GM19239 (cell line): ENCODE measurements at regions not wholly inside any gene's neighbourhood (a gene's known extent, or its start where the extent isn't known, plus 50 kb on each side); places are given as distances from the start of the nearest gene placed in this dataset.
"Not testable (repeated sequence)": the region's sequence is repeated elsewhere in the genome, so short reads cannot be mapped to it uniquely, and the experiment has no call there.

Experiments used
- DNase-seq: peaks from one replicate; pipeline ENCODE4 v3.0.0; 2011; ENCODE audit warnings: low spot score; ENCODE audit not compliant: insufficient read length
- FAIRE-seq: peaks from 2 replicates; lab custom pipeline; 2011; peaks lifted over from hg19 to GRCh38; lab: Jason Lieb, UNC

- not testable (repeated sequence) for DNase-seq, FAIRE-seq
Observed at GRCh38 chr2:87573386-87574192, 174.3 kb upstream of the PLGLB2 start.

GRCh38 chr2:87574193-87575119, 173.4 kb upstream of the PLGLB2 start:
- not testable (repeated sequence) for FAIRE-seq

GRCh38 chr2:87575138-87575537, 172.7 kb upstream of the PLGLB2 start:
- not testable (repeated sequence) for FAIRE-seq, DNase-seq

More at GRCh38 chr2:87574193-87575119, 173.4 kb upstream of the PLGLB2 start:
- not testable (repeated sequence) for DNase-seq

DNA sequence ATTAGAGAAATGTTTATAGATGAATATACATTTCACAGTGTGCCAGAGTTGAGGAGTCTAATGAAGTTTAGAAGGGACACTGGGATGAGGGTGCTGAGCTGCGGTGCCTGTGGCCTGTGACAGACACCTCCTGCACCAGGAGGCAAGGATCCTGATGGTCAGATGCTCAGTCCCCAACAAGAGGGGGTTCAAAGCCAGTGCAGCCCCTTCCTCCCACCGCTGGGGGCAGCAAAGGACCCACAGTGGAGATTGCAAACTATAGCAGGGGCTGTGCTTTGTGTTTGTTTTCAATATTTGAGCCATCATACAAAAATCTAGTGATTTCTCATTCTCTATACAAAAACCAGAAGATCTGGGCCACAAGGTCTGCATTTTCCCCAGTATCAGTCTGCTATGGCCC, 170.5 kb upstream of the PLGLB2 start:
- not testable (repeated sequence) for DNase-seq
- peak; percentile 26 for FAIRE-seq

- not testable (repeated sequence) for DNase-seq, FAIRE-seq
Observed at GRCh38 chr2:87582152-87582551, 165.7 kb upstream of the PLGLB2 start.

DNA sequence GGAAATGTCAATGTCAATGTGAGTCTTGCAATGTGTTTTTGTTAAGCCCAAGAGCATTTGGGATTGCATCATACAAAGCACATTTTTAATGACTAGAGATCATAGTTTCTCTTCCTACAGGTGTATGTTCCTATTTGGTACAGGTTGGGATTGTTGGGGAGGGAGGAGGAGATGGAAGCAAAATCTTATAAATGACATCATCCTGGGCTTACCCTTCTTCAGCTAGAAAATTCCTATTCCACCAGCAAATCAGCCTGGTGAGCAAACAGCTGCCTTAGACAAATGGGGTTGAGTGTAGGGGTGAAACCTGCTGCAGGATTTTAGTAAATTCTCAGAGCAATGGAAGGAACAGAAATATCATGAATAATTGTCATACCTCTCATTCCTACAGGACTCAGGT, 165.3 kb upstream of the PLGLB2 start:
- DNase-seq, FAIRE-seq: not testable (repeated sequence)

- FAIRE-seq = not testable (repeated sequence)
Observed at GRCh38 chr2:87583370-87583769, 164.5 kb upstream of the PLGLB2 start.

DNA sequence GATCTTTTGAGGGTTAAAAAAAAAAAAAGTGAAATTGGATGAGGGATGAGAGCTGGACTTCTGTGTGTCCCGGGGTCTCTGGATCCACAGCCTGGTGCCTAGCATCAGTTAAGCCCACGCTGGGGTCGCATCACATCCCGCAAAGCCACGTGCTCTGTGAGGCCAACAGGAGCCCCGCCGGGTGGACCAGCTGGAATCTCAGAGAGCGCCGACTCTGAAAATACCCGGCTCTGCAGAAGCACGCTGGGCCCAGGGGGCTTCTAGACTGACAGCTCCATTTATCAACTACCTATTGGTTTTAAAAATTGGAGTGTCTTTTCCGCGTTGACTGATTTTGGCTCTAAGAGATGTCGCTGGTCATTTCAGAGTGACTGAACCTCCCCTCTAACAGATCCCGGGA, 164.1 kb upstream of the PLGLB2 start:
- not testable (repeated sequence) for FAIRE-seq, DNase-seq

More at GRCh38 chr2:87583370-87583769, 164.5 kb upstream of the PLGLB2 start:
- not testable (repeated sequence) for DNase-seq

DNA sequence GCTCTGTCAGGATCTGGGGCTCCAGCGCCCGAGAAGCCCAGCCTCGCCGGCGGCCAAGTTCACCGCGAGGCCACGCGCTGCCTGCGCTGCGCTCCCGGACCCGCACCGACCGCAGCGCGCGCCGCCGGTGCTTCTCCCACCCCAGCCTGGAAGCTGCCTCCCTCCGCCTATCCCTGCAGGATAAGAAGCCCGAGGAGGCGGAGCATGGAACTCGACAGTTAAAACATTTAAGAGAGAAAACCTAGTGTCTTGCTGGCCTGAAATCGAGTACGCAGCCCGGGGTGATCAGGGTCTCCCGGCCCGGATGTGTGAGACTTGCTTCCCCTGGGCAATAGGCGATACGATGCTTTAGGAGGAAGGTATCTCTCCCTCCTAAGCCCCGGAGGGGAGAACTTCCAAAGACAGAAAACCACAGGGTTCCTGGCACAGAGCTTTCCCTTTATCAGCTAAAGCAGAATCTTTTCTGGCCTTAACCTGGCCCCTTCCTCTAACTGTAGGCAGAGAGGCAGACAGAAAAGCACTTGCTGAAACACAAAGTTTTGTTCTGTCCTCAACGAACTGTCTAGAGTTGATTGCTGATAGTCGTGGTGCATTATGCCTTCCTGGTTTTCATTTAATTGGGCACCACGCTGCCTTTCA, 163.5 kb upstream of the PLGLB2 start:
- not testable (repeated sequence) for FAIRE-seq, DNase-seq

DNA sequence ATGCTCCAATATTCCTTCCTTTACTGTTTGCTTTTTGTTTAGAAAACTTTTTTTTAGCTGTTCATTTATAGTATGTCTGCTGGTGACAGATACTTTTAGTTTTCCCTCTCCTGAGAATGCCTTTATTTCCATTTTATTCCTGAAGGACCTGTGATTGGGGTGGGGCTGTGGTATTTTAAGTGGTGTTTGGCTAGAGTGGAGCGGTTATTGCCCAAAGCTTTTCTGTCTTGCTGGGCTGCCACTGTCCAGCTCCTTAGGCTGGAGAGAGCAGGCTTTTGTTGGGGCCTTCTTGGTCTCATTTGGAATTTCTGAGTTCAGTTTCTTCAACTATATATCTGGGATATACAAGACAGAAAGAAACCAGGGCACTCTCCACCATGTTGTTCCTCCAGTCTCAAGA, 160.0 kb upstream of the PLGLB2 start:
- not testable (repeated sequence) for FAIRE-seq, DNase-seq

- FAIRE-seq, DNase-seq: not testable (repeated sequence)
Observed at GRCh38 chr2:87592974-87593373, 154.9 kb upstream of the PLGLB2 start.

DNA sequence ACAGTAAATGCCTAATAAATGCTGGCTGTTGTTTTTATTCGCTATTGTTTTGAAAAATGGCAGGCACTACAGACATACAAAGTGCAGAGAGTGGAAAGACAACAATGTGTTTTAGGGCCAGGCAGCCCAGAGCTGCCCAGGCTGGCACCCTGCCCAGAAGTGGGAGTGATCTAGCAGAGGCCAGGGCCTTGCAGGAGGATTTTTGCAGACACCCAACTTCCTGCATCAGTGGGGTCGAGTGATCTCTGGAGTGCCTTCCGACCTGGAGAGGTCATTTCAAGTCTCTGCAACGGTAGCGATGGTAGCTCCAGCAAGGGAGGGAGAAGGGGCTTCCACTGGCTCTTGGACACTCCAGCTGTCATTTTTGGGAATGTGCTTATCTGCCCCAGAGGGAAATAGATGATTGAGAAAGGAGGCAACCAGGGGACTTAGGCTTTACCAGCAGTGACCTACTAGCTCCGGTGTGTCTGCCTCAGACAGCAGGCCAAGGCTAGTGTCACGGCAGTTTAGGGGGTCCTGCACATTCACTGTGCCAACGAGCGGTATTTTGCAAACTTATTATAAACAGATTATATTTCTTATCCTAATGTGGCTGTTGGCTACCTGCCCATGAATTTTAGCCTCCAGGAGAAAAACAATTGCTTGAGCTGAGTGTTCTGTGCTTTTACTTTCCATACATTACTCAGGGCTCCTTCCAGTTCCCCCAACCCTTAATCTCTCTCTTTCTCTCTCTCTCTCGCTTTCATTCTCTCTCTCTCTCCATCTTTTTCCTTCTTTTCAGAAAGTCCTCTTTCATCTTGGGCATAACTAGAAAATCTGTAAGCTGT, 153.9 kb upstream of the PLGLB2 start:
- FAIRE-seq, DNase-seq: not testable (repeated sequence)

DNA sequence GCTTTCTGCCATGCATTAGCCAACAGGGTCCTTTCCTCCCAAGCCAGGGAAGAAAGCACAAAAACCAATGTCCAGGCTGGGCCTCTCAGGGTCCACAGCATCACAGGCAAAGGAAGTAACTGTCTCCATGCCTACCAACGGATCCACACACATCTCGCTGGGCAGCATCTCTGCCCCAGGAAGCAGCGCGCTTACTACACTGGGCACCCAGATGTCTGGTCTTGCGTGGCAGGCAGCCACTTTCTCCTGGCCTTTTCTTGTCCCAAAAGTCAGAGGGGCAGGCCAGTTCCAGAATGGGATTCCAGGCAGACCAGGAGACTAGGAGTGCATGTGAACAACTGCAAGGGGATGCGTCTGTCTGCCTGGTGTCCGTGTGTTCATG, 153.3 kb upstream of the PLGLB2 start:
- not testable (repeated sequence) for FAIRE-seq, DNase-seq

- DNase-seq, FAIRE-seq: not testable (repeated sequence)
Observed at GRCh38 chr2:87595017-87595416, 152.9 kb upstream of the PLGLB2 start.

DNA sequence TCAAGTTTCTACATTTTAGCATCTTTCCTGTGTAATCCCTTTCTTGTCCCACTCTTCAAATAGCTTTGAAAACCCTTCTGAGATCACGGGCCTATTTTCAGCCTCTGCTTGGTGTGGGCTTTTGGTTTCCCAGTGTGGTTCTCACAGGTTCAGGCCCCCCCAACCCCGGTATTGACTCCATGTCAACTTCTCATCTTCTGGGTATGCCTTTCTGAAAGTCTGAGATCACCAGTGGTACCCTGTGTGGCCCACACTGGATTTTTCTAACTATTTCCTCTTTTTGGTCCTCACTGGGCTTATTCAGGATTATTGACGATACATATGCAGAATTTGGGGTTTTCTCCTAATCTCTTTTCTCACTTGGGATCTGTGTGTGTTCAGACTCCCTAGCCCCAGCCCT, 146.9 kb upstream of the PLGLB2 start:
- FAIRE-seq = not testable (repeated sequence)

GRCh38 chr2:87602118-87602517, 145.8 kb upstream of the PLGLB2 start:
- DNase-seq, FAIRE-seq: not testable (repeated sequence)

More for the DNA sequence above, 146.9 kb upstream of the PLGLB2 start:
- DNase-seq = not testable (repeated sequence)

DNA sequence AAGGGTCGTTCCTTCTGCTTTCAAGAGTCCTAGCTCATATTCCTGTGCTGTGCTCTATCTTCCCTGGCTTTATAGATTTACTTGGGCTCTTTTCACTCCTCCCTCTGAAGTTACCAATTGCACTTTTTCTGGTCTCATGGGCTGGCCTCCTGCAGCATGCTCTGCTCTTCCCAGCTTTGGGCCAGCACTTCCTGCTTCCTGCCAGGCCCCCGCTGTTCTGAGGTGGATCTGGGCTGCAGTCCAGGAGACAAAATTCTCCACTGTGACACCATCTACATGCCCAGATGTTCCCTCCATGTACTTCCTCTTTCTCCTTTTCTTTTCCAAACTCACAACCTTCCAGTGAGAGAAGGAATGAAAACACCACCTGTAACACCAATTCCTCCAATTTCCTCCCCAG, 145.2 kb upstream of the PLGLB2 start:
- not testable (repeated sequence) for DNase-seq, FAIRE-seq

- not testable (repeated sequence) for DNase-seq, FAIRE-seq
Observed at GRCh38 chr2:87603418-87604278, 144.2 kb upstream of the PLGLB2 start.
